Activated CD4-positive, CD25-positive, alpha-beta regulatory T cell treated with anti-CD3 and anti-CD28 coated beads, Interleukin-2, amount 50 U/mL, for 24 hours (primary cell): ENCODE measurements at regions not wholly inside any gene's neighbourhood (a gene's known extent, or its start where the extent isn't known, plus 50 kb on each side); places are given as distances from the start of the nearest gene placed in this dataset.

Experiments used
- ATAC-seq, 2 donors: fragments of 150-1000 bp; cut with Tn5 transposase; one replicate each; pipeline ENCODE4 v1.10.0; 2021; ENCODE audit warnings: mild to moderate bottlenecking in 1 of 2, moderate library complexity in 1 of 2

DNA sequence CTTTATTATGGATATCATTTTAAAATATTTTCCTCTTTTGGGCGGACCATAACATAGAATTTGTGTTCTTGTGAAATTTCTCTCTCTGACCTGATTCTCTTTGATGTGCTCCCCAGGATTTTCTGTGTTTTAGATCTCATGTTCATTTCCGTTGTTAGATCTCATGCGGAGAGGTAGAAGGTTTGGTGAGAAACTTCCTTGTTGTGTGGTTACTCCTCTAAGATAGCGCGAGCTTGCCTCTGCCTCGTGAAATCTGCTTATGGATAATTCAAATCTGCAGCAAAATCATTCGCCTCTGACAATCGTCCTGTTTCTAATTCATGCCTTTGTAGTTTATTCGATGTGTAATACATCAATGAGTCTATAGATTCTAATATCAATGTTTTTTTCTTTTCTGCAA lies 580.4 kb downstream of the USP25 start:
- ATAC-seq, result no peak

- ATAC-seq, result no peak
These were observed 581.4 kb downstream of the USP25 start for GRCh38 chr21:16311229-16311628.

DNA sequence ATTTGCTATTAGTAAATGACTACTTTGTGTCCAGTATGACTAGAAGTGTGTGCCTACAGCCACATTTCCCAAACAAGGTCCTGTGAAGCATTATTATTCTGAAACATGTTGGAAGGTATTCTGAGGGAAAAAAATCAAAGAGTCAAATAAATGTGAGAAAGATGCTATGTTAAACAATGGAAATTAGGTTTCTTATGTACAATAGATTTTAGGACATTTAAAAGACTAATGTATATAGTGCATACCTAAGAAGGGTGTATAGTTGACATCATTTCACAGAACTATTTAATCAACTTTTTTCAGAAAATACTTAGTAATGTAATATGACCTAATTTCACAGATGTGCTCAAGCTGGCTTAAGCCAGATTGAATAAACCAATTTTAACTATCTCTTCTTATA lies 582.5 kb downstream of the USP25 start:
- ATAC-seq, result no peak

DNA sequence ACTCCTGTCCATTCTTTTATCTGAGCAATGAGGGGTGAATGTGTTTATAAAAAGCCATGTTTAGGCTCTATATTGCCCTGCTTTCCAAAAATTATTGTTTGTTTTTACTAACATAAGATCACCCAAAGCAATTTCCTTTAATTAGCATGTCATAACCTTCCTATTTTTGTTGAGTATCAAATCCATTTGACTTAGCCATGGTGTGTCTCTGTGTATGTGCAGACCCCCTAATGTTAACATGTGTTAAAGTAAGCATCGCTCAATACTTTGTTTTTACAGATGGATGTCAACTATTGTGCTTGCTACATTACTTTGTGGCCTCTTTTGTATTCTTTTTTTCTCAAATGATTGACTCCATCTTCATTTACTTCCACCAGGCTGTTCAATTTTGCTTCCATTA lies 585.4 kb downstream of the USP25 start:
- ATAC-seq, result no peak

- no peak for ATAC-seq
These were observed 589.0 kb downstream of the USP25 start for GRCh38 chr21:16318651-16319300.

GRCh38 chr21:16320110-16320509 lies 590.3 kb downstream of the USP25 start:
- no peak for ATAC-seq

GRCh38 chr21:16322454-16322853 lies 592.7 kb downstream of the USP25 start:
- no peak for ATAC-seq

DNA sequence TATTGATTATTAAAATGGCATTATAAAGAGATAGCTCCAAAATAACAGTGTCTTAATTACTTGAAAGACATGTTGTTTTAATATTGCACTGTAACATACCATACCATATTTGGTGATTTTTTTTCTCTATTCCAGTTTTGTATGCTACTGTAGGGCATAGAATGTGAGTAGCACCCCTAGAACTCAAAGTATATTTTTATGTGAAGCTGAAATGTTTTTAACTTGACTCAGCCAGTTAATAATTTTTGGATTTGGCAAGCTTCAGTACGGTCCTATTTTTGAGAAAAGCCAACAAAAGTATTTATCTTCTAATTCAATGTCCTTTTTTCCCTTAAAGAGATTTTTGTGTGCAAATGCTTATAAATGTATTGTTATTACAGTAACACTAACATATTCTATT lies 593.8 kb downstream of the USP25 start:
- no peak for ATAC-seq

DNA sequence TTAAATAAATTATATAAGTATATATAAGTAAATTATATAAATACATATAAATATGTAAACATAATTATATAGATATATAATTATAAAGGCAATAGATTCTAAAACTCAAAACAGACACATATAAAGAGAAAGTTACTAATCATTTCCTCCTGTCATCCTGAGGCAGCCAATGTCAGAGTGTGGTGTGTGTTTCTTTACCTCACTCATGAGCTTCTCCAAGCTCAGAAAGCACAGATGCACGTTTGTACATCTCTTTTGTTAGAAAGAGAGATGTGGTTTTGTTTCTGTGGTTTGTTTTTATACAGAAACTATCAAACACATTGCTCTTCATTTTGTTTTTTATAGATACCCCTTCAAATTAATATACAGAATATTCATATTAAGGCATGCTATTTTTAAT lies 594.8 kb downstream of the USP25 start:
- ATAC-seq, result no peak

DNA sequence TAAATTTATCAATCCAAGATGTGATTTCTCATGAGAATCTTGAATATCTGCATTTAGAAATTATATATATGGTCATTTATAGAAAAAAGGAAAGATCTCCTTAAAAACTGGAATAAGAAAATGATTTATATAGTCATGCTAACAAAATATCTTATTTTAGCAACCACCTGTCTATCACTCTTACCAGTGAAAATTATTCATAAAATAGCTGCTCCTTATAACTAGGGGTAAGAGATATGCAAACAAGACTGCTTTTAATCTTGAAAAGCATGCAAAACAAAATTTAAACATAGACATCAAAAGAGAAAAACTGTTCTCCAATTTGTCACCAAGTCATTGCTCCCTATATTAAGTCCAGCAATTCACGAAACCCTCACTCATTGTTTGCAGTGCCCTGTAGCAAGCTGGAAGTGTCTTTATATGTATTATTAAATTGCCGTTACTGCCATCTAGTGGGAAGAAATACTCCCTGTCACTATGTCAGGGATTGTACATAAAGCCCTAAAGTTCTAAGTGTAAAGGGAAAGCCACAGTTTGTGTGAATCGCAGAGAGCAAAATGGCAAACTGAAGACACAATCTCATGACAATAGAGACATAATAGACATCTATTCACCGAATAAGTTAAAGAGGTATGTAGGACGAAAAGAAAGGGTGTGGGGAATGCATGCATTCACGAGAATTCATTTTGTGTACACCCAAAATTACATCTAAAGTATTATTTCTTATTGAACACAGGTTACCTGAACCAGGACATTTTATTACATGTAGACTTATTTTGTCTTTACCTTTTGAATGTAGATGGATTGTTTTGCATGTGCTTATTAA lies 600.5 kb downstream of the USP25 start:
- ATAC-seq, result peak in 1 of 2 donors; percentile 48

DNA sequence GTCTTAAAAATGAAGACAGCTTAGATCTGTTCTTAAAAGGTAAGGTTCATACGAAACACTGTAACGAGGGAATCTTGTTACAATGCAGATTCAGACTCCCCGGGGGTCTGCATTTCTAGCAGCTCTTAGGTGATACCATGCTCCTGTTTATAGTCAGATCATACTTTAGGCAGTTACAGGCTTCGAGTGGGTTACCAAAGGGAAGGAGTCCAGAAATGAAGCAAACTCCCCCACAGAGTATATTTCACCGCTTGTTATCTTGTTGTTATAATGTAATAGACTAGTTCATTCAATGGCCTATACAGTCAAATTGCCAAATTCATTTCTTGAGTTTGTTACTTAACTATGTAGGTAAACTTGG lies 601.1 kb downstream of the USP25 start:
- no peak for ATAC-seq

GRCh38 chr21:16337266-16337665 lies 607.5 kb downstream of the USP25 start:
- no peak for ATAC-seq

- ATAC-seq, result no peak
These were observed 613.1 kb downstream of the USP25 start for GRCh38 chr21:16342932-16343331.

DNA sequence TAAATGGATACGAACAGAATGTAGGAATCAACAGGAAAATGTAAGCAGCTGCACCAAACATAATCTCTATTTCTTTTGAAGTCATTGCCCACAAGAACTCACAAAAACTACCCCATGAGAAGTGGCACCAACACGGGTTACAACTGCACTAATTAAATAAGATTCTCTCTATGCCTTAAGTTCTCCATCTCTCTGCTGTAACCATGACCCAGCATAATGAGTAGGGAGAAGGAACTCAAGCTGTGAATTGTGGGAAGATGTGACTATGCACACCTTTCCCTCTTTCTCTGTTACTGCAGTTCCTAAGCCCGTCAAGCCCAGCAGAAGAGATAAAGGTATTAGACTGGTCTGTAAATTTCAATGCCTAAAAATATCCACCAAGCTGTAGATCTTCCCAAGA lies 614.0 kb downstream of the USP25 start:
- ATAC-seq, result no peak

DNA sequence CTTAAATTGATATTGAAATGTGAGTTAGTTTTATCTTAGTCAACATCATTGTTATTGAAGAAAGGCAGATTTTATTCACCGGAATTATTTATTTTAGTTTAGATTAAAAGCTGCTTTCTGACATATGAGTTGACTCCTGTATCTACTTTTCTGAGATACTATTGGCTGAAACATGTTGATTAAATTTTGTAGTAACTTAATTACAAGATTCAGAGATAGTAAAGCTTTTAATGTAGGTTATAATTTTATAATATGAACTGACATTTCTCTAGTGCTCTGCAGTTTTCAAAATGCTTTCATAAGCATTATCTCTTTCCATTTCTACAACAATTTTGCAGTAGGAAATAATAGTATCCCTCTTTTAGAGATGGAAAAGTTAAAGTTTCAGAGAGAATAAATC lies 616.0 kb downstream of the USP25 start:
- ATAC-seq, result no peak

DNA sequence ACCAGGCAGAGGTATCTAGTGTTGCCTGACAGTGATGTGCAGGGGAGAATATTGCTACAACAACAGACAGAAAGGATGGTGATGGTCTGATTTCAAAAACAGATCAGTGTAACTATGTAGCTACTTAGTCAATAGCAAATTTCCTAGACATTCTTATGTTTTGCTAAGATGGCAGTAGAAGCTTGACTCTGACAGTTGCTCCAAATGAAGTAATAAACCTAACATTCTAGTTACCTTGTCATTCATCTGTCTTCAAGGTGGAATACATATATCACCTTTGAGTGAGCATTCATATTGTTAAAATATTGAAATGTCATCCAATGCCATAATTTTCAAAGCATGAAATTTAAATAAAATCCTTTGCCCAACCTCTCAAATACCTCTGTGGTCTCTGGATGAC lies 617.4 kb downstream of the USP25 start:
- no peak for ATAC-seq

GRCh38 chr21:16353764-16354163 lies 624.0 kb downstream of the USP25 start:
- no peak for ATAC-seq

DNA sequence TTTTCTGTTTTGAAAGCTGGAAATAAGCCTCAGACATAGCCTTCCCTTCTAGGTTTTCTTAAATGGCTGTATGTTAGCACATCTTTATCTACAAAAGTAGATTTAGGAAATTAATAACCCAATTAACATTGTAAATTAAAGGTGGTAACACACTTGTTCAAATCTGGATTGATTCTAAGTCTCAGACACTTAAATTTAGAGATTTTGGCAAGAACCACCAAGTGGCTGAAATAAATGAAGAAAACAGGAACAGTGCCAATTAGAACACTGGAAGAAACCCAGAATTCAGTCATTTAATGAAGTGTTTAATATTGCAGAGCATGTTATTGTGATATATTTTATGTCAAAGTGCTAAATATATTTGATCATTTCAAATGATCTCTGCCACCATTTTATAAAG lies 628.2 kb downstream of the USP25 start:
- ATAC-seq, result no peak

GRCh38 chr21:16358784-16359183 lies 629.0 kb downstream of the USP25 start:
- ATAC-seq, result no peak

- no peak for ATAC-seq
These were observed 633.3 kb downstream of the USP25 start for GRCh38 chr21:16363100-16363499.

DNA sequence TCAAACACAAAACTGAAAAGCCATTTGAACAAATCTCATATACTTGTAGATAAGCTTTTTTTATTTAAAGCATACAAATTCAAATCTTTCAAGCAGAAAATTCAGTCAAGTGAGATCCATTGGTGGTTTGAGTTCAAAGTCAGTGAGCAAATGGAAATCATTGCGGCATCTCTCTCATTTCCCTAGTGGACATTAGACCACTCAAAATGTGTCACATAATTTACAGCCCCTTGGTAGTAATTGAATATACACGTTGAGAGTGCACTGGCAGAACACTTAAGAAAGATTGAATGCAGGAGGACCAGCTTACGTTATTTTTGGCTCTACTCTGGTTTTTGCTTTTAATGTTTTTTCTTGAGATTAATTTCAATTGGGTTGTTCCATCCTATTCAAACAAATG lies 633.7 kb downstream of the USP25 start:
- ATAC-seq, result no peak

GRCh38 chr21:16366207-16366606 lies 636.4 kb downstream of the USP25 start:
- no peak for ATAC-seq

GRCh38 chr21:16367079-16367478 lies 637.3 kb downstream of the USP25 start:
- no peak for ATAC-seq

- ATAC-seq, result no peak
These were observed 640.4 kb downstream of the USP25 start for GRCh38 chr21:16370186-16370585.

GRCh38 chr21:16372586-16372985 lies 642.8 kb downstream of the USP25 start:
- no peak for ATAC-seq
